IMR-90 (cell line): ENCODE measurements at regions not wholly inside any gene's neighbourhood (a gene's known extent, or its start where the extent isn't known, plus 50 kb on each side); places are given as distances from the start of the nearest gene placed in this dataset.

Experiments used
- CEBPB ChIP-seq: IDR thresholded peaks from 2 replicates; pipeline ENCODE4 v1.6.1; 2012; ENCODE audit warnings: low read depth, low read length, improper control_type of control experiment
- FOS ChIP-seq: fragments of 150-350 bp; IDR thresholded peaks from 2 replicates; pipeline ENCODE4 v1.6.1; 2016; ENCODE audit warnings: low read depth, low read length
- MAFK ChIP-seq: IDR thresholded peaks from 2 replicates; pipeline ENCODE4 v1.6.1; 2012; ENCODE audit warnings: low read depth, low read length, improper control_type of control experiment
- NFE2L2 ChIP-seq: fragments of 150-350 bp; IDR thresholded peaks from 2 replicates; pipeline ENCODE4 v1.6.1; 2016; ENCODE audit warnings: low read depth, mild to moderate bottlenecking, low read length
- POLR2A ChIP-seq: IDR thresholded peaks from 2 replicates; pipeline ENCODE4 v1.6.1; 2012; ENCODE audit warnings: mild to moderate bottlenecking, low read depth, low read length
- RAD21 ChIP-seq: IDR thresholded peaks from 2 replicates; pipeline ENCODE4 v1.6.1; 2012; ENCODE audit warnings: low read length, improper control_type of control experiment
- SMC3 ChIP-seq: fragments of 150-350 bp; IDR thresholded peaks from 2 replicates; pipeline ENCODE4 v1.6.1; 2016; ENCODE audit warnings: low read depth, mild to moderate bottlenecking, antibody characterized with exemption, low read length, moderate library complexity
- TF ChIP-seq, protein P1 (sequence below): fragments of 150-350 bp; IDR thresholded peaks from 2 replicates; pipeline ENCODE4 v1.6.1; 2016; ENCODE audit warnings: low read depth, mild to moderate bottlenecking, low read length, moderate library complexity, borderline replicate concordance
- TF ChIP-seq, protein P2 (sequence below): conservative IDR thresholded peaks from 2 replicates; pipeline ENCODE4 v1.5.1; 2012; ENCODE audit warnings: mild to moderate bottlenecking, low read depth, low read length, improper control_type of control experiment
- TF ChIP-seq, protein P3 (sequence below): fragments of 150-350 bp; IDR thresholded peaks from 2 replicates; pipeline ENCODE4 v1.6.1; 2017; ENCODE audit warnings: mild to moderate bottlenecking, antibody characterized with exemption, low read length, low read depth

DNA sequence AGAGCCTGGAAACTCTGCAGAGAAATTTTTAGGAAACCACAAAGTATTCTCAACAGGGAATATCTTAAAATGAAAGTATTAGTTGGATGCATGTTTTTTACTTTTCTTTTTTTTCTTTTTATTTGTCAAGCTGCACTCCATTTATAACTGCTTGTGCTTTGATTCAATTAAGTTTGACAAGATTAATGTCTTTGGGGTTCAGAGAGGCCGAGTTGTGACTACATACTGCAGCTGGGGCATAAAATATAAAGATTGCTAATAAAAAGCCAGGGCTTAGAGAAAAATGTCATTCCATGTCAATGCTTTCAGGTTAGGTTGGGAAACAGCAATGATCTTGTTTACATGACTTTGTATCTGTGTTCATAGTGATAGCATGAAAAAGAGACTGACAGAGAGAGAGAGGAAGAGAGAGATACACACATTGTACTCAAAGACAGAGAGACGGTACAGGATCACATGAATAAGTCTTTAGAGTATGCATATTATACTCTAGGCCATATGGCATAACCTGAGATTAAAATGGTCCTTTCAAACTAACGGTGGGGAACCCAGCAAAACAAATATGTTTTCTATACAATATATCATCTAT is 1022.3 kb upstream of the CNTNAP5 start:
- no peak for TF ChIP-seq MAFK
- TF ChIP-seq, protein P1, sequence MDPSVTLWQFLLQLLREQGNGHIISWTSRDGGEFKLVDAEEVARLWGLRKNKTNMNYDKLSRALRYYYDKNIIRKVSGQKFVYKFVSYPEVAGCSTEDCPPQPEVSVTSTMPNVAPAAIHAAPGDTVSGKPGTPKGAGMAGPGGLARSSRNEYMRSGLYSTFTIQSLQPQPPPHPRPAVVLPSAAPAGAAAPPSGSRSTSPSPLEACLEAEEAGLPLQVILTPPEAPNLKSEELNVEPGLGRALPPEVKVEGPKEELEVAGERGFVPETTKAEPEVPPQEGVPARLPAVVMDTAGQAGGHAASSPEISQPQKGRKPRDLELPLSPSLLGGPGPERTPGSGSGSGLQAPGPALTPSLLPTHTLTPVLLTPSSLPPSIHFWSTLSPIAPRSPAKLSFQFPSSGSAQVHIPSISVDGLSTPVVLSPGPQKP: no peak
- TF ChIP-seq NFE2L2: no peak
- TF ChIP-seq SMC3: no peak
- TF ChIP-seq, protein P2, sequence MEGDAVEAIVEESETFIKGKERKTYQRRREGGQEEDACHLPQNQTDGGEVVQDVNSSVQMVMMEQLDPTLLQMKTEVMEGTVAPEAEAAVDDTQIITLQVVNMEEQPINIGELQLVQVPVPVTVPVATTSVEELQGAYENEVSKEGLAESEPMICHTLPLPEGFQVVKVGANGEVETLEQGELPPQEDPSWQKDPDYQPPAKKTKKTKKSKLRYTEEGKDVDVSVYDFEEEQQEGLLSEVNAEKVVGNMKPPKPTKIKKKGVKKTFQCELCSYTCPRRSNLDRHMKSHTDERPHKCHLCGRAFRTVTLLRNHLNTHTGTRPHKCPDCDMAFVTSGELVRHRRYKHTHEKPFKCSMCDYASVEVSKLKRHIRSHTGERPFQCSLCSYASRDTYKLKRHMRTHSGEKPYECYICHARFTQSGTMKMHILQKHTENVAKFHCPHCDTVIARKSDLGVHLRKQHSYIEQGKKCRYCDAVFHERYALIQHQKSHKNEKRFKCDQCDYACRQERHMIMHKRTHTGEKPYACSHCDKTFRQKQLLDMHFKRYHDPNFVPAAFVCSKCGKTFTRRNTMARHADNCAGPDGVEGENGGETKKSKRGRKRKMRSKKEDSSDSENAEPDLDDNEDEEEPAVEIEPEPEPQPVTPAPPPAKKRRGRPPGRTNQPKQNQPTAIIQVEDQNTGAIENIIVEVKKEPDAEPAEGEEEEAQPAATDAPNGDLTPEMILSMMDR: no peak
- TF ChIP-seq POLR2A: no peak
- no peak for TF ChIP-seq RAD21
- no peak for TF ChIP-seq CEBPB
- no peak for TF ChIP-seq FOS
- TF ChIP-seq, protein P3, sequence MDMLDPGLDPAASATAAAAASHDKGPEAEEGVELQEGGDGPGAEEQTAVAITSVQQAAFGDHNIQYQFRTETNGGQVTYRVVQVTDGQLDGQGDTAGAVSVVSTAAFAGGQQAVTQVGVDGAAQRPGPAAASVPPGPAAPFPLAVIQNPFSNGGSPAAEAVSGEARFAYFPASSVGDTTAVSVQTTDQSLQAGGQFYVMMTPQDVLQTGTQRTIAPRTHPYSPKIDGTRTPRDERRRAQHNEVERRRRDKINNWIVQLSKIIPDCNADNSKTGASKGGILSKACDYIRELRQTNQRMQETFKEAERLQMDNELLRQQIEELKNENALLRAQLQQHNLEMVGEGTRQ: no peak
